Gastrocnemius medialis (tissue), 4 donors: ENCODE measurements at regions not wholly inside any gene's neighbourhood (a gene's known extent, or its start where the extent isn't known, plus 50 kb on each side); places are given as distances from the start of the nearest gene placed in this dataset.
A peak's percentile ranks its signal among the peaks of the same experiment; 100 is the strongest.

Source experiments
- ATAC-seq, 2 donors: fragments of 150-250 bp; one replicate each; pipeline ENCODE4 v1.9.1; 2016
- DNase-seq, 2 donors: peaks; one replicate each; pipeline ENCODE4 v3.0.0-alpha.2; 2019
- H3K27ac ChIP-seq, 4 donors: fragments of 200-600 bp; sonication (generic); 1 replicate in 1 of 4; 2 replicates in 3 of 4; pipeline ENCODE4 v1.5.1; 2016 to 2018; ENCODE audit warnings: mild to moderate bottlenecking in 2 of 4, moderate library complexity in 1 of 4
- H3K27me3 ChIP-seq, 3 donors: fragments of 200-600 bp; sonication (generic) in 2 of 3; 1 replicate in 1 of 3; 2 replicates in 2 of 3; pipeline versions ENCODE4 v1.5.1 to v1.6.0; 2016 to 2019; ENCODE audit warnings: mild to moderate bottlenecking in 1 of 3, moderate library complexity in 1 of 3
- H3K36me3 ChIP-seq, 2 donors: fragments of 200-600 bp; sonication (generic) in 1 of 2; one replicate each; pipeline ENCODE4 v1.5.1; 2017 to 2018
- H3K4me1 ChIP-seq, 2 donors: fragments of 200-600 bp; sonication (generic) in 1 of 2; one replicate each; pipeline ENCODE4 v1.5.1; 2016 to 2017; ENCODE audit warnings: mild to moderate bottlenecking in 2 of 2
- H3K4me3 ChIP-seq, 4 donors: fragments of 200-600 bp; sonication (generic) in 3 of 4; 1 replicate in 1 of 4; 2 replicates in 3 of 4; pipeline ENCODE4 v1.5.1; 2016 to 2019; ENCODE audit warnings: mild to moderate bottlenecking in 2 of 4
- H3K9me3 ChIP-seq, 3 donors: fragments of 200-600 bp; sonication (generic) in 2 of 3; 1 replicate in 1 of 3; 2 replicates in 2 of 3; pipeline ENCODE4 v1.5.1; 2016 to 2019
- POLR2A ChIP-seq, 2 donors: fragments of 450-650 bp; IDR thresholded peaks; one replicate each; pipeline ENCODE4 v1.6.1; 2017; ENCODE audit warnings: antibody characterized with exemption in 2 of 2, mild to moderate bottlenecking in 2 of 2, moderate library complexity in 2 of 2
- in situ Hi-C, 4 donors: fragments of 200-750 bp; cut with MboI; loops; one replicate each; pipeline versions ENCODE4 v1.15.0 to v1.8.0; 2017; ENCODE audit warnings: low sequenced_read_pairs in 4 of 4
- intact Hi-C: fragments of 100-400 bp; cut with DNase I; formaldehyde crosslinking; loops from one replicate; pipeline ENCODE4 v1.15.1; 2023; ENCODE audit warnings: low total_unique reads
- TF ChIP-seq, protein P1 (sequence below), 5 experiments: fragments of 450-650 bp in 3 of 5; fragments of 200-600 bp in 2 of 5; sonication (generic) in 2 of 5; IDR thresholded peaks in 4 of 5; conservative IDR thresholded peaks in 1 of 5; 1 replicate in 4 of 5; 2 replicates in 1 of 5; pipeline ENCODE4 v1.5.1; 2016 to 2019; ENCODE audit warnings: antibody characterized with exemption in 5 of 5, mild to moderate bottlenecking in 3 of 5, moderate library complexity in 3 of 5

DNA sequence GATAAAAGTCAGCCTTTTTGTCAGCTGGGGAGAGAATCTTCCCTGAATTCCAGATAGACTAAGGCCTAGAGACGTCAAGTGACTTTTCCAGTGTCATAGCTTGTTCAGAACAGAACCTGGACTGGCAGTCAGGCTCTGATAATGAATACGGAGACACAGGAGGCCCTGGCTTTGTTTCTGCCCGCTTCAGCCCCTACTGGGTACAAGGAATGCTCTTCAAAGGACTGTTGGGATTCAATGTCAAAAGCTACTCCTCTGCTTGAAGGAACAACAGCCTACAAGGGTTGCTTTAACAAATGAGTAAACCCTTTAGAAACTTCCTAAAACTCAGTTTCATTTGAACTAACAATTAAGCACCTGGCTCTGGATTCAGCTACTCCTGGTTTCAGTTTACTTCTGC lies 412.3 kb downstream of the OXSM start:
- DNase-seq (no peak), ATAC-seq (no peak)
- Histone ChIP-seq H3K27me3 (no peaks in the 10 kb centered on the region), H3K27ac (no peak overlapping the region), H3K4me1 (no peaks in the 10 kb centered on the region), H3K9me3 (no peaks in the 10 kb centered on the region), H3K36me3 (no peaks in the 10 kb centered on the region), H3K4me3 (no peak overlapping the region)
- TF ChIP-seq, protein P1, sequence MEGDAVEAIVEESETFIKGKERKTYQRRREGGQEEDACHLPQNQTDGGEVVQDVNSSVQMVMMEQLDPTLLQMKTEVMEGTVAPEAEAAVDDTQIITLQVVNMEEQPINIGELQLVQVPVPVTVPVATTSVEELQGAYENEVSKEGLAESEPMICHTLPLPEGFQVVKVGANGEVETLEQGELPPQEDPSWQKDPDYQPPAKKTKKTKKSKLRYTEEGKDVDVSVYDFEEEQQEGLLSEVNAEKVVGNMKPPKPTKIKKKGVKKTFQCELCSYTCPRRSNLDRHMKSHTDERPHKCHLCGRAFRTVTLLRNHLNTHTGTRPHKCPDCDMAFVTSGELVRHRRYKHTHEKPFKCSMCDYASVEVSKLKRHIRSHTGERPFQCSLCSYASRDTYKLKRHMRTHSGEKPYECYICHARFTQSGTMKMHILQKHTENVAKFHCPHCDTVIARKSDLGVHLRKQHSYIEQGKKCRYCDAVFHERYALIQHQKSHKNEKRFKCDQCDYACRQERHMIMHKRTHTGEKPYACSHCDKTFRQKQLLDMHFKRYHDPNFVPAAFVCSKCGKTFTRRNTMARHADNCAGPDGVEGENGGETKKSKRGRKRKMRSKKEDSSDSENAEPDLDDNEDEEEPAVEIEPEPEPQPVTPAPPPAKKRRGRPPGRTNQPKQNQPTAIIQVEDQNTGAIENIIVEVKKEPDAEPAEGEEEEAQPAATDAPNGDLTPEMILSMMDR (IDR thresholded peaks at IDR 0.05 in 4 of 5, conservative IDR thresholded peaks at IDR 0.05 in 1 of 5), result no peak
- TF ChIP-seq POLR2A (IDR thresholded peaks at IDR 0.05), result no peak
- intact Hi-C loops, result no loop called here
- in situ Hi-C loops, result no loop called here

DNA sequence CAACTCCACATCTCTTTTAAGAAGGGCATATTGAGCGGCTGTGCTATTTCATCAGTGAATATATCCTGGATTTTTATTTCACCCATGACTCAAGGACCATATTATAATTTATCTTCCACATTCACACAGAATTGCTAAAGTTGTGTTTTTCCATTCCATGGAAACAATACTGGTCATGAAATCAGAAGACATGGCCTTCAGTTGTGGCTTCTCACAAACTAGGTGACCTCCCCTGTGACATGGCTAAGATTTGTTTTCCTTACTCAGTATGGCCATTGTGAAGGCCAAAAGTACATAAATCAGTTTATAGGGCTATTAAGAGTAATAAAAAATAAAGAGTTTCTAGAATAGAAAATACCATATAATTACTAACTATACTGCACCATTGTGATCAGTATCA lies 415.6 kb downstream of the OXSM start:
- Histone ChIP-seq H3K4me3 (no peak overlapping the region), H3K4me1 (no peaks in the 10 kb centered on the region), H3K36me3 (no peaks in the 10 kb centered on the region), H3K27ac (no peak overlapping the region), H3K9me3 (no peaks in the 10 kb centered on the region), H3K27me3 (no peaks in the 10 kb centered on the region)
- in situ Hi-C loops (no loop called here), intact Hi-C loops (no loop called here)
- DNase-seq, result no peak
- ATAC-seq, result no peak
- TF ChIP-seq POLR2A (IDR thresholded peaks at IDR 0.05), result no peak
- TF ChIP-seq, protein P1 (IDR thresholded peaks at IDR 0.05 in 4 of 5, conservative IDR thresholded peaks at IDR 0.05 in 1 of 5), result no peak

DNA sequence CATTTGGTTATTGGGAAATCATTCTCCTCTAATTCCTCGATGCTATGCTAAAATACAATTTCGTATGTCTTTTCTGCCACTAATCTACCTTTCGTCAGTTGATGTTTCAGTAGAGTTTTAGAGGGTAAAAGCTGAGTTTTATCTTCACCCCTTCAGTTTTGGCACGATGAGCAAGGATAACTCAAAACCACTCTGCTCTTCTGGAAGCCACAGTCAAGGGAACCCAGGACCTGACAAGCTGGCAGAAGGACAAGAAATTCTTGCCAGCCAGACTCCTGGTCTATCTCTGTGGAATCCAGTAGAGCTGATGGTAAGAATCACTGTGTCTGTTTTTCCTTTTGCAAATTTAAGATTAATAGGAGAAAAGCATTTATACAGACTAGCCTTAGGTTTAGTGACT lies 414.4 kb upstream of the LRRC3B start:
- Histone ChIP-seq H3K4me3 (no peak overlapping the region), H3K4me1 (no peaks in the 10 kb centered on the region), H3K9me3 (no peaks in the 10 kb centered on the region), H3K27me3 (no peaks in the 10 kb centered on the region), H3K36me3 (no peaks in the 10 kb centered on the region), H3K27ac (no peak overlapping the region)
- TF ChIP-seq, protein P1 (IDR thresholded peaks at IDR 0.05 in 4 of 5, conservative IDR thresholded peaks at IDR 0.05 in 1 of 5), result no peak
- no peak for TF ChIP-seq POLR2A (IDR thresholded peaks at IDR 0.05)
- ATAC-seq (no peak), DNase-seq (no peak)
- intact Hi-C loops, result no loop called here
- in situ Hi-C loops, result no loop called here

DNA sequence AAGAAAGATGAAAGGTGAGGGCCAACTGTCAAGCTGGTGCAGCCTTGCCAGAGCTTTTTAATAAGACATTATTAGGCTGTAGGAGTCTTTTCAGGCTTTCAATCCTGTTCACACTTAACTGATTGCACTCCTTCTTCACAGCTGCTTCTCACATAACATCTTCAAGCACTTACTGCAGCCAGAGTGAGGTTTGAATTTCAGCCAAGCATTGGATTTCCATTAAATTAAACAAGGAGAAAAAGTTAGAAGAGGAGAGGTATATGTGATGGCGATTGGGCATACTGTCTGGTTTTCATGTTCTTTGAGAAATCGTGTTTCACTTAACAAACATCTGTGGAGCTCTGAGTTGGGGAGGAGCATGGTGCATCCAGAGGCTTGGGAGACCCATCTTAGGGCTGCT lies 392.8 kb upstream of the LRRC3B start:
- in situ Hi-C loops, result no loop called here

DNA sequence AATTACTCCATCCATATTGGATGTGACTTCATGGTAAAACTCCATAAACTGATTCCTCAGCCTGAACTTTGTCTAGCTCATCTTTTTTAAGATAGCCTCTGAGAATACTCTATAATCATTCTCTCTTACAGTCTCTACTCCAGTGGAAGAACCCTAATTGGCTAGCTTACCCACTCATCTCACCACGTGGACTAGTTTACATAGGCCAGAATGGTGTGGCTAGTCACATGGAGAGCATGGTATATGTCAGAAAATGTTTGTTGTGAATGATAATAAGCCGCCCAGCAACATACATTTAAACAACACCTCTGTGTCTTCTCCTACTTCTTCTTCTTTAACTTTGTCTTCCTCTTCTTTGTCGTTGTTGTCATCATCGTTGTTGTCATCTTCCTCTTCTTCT lies 389.2 kb upstream of the LRRC3B start:
- Histone ChIP-seq H3K9me3 (no peaks in the 10 kb centered on the region), H3K27me3 (no peaks in the 10 kb centered on the region), H3K4me1 (no peaks in the 10 kb centered on the region), H3K4me3 (no peak overlapping the region), H3K36me3 (no peaks in the 10 kb centered on the region), H3K27ac (no peak overlapping the region)
- no peak for ATAC-seq
- intact Hi-C loops (loop anchor here (10.0 kb wide), 1 partner anchor 569 kb away; the partner anchor contains the start of gene TOP2B), in situ Hi-C loops (no loop called here)
- no peak for DNase-seq
- TF ChIP-seq POLR2A (IDR thresholded peaks at IDR 0.05), result no peak
- TF ChIP-seq, protein P1 (IDR thresholded peaks at IDR 0.05 in 4 of 5, conservative IDR thresholded peaks at IDR 0.05 in 1 of 5), result no peak

More for the DNA sequence above, 392.8 kb upstream of the LRRC3B start:
- no peak for TF ChIP-seq POLR2A (IDR thresholded peaks at IDR 0.05)
- ATAC-seq (no peak), DNase-seq (no peak)
- Histone ChIP-seq H3K4me1 (no peaks in the 10 kb centered on the region), H3K27me3 (no peaks in the 10 kb centered on the region), H3K27ac (peak overlapping the region in 2 of 4 donors; percentile 36 to 46), H3K36me3 (no peaks in the 10 kb centered on the region), H3K4me3 (no peak overlapping the region), H3K9me3 (no peaks in the 10 kb centered on the region)
- intact Hi-C loops, result loop anchor here (10.0 kb wide), 1 partner anchor 565 kb away; the partner anchor contains the start of gene TOP2B
